Upper lobe of left lung (tissue), 6 donors: ENCODE measurements at regions not wholly inside any gene's neighbourhood (a gene's known extent, or its start where the extent isn't known, plus 50 kb on each side); places are given as distances from the start of the nearest gene placed in this dataset.

Experiments used
- ATAC-seq, 2 donors: fragments of 200-7000 bp; cut with Tn5 transposase; one replicate each; pipeline ENCODE4 v1.9.1; 2022; ENCODE audit warnings: mild to moderate bottlenecking in 2 of 2, moderate library complexity in 2 of 2; ENCODE audit not compliant: low FRiP score in 2 of 2
- DNase-seq, 2 donors: peaks; one replicate each; pipeline ENCODE4 v3.0.0-alpha.2; 2019 to 2020
- H3K27ac ChIP-seq, 4 donors: fragments of 200-600 bp; sonication (generic); one replicate each; pipeline ENCODE4 v1.5.1; 2016 to 2019
- H3K27me3 ChIP-seq, 4 donors: fragments of 200-600 bp; sonication (generic); one replicate each; pipeline ENCODE4 v1.5.1; 2017 to 2019
- H3K36me3 ChIP-seq, 4 donors: fragments of 200-600 bp; sonication (generic); one replicate each; pipeline ENCODE4 v1.5.1; 2016 to 2019
- H3K4me1 ChIP-seq, 4 donors: fragments of 200-600 bp; sonication (generic); one replicate each; pipeline ENCODE4 v1.5.1; 2018 to 2019
- H3K4me3 ChIP-seq, 4 donors: fragments of 200-600 bp; sonication (generic); one replicate each; pipeline ENCODE4 v1.5.1; 2017 to 2019; ENCODE audit warnings: mild to moderate bottlenecking in 2 of 4, moderate library complexity in 1 of 4
- H3K9me3 ChIP-seq, 4 donors: fragments of 200-600 bp; sonication (generic); one replicate each; pipeline ENCODE4 v1.5.1; 2018 to 2019
- CTCF ChIP-seq, 6 experiments: fragments of 450-650 bp in 4 of 6; fragments of 200-600 bp in 2 of 6; sonication (generic) in 2 of 6; IDR thresholded peaks; one replicate each; pipeline ENCODE4 v1.5.1; 2016 to 2019; ENCODE audit warnings: antibody characterized with exemption in 6 of 6
- EP300 ChIP-seq, 4 donors: sonication (generic); formaldehyde crosslinking; IDR thresholded peaks; one replicate each; pipeline ENCODE4 v1.5.1; 2017; ENCODE audit warnings: antibody characterized with exemption in 4 of 4, control low read depth in 2 of 4
- POLR2A ChIP-seq, 4 donors: fragments of 450-650 bp; IDR thresholded peaks; one replicate each; pipeline ENCODE4 v1.5.1; 2016 to 2017; ENCODE audit warnings: antibody characterized with exemption in 4 of 4, mild to moderate bottlenecking in 2 of 4
- POLR2AphosphoS5 ChIP-seq, 2 donors: sonication (generic); formaldehyde crosslinking; IDR thresholded peaks; one replicate each; pipeline ENCODE4 v1.5.1; 2017; ENCODE audit warnings: antibody characterized with exemption in 2 of 2
- WGBS, 2 donors: methylation state at CpG; one replicate each; pipeline ENCODE4 v1.1.5; 2017 to 2018; 5-methylcytosine and 5-hydroxymethylcytosine counted together
- donor health status: DM: no; HTN: no; CAD: no; lungs with moderate emphysema.
- donor health status: DM: no; HTN: yes; CAD: no; lungs with severe emphysema.

- WGBS, 2 donors = 79 to 82% methylated on average over 3 of the region's 3 CpGs
- no peaks in the 10 kb centered on the region for H3K9me3 ChIP-seq
- no peaks in the 10 kb centered on the region for H3K36me3 ChIP-seq
- H3K27ac ChIP-seq = no peak overlapping the region
- peak in 1 of 2 donors; percentile 36 for ATAC-seq
- H3K4me3 ChIP-seq = no peak overlapping the region
- TF ChIP-seq POLR2AphosphoS5 (IDR thresholded peaks at IDR 0.05) (no peak), CTCF (IDR thresholded peaks at IDR 0.05) (no peak), EP300 (IDR thresholded peaks at IDR 0.05) (no peak), POLR2A (IDR thresholded peaks at IDR 0.05) (no peak)
- no peaks in the 10 kb centered on the region for H3K27me3 ChIP-seq
- no peaks in the 10 kb centered on the region for H3K4me1 ChIP-seq
- no peak for DNase-seq
Observed at GRCh38 chr3:180180795-180181194, 144.1 kb upstream of the PEX5L start.

- Histone ChIP-seq H3K4me1 (no peaks in the 10 kb centered on the region), H3K27ac (no peak overlapping the region), H3K9me3 (no peaks in the 10 kb centered on the region), H3K27me3 (no peaks in the 10 kb centered on the region), H3K36me3 (no peaks in the 10 kb centered on the region), H3K4me3 (no peak overlapping the region)
- DNase-seq (no peak), ATAC-seq (no peak)
- no peak for TF ChIP-seq CTCF (IDR thresholded peaks at IDR 0.05)
- TF ChIP-seq POLR2A (IDR thresholded peaks at IDR 0.05) = no peak
- no peak for TF ChIP-seq EP300 (IDR thresholded peaks at IDR 0.05)
- no peak for TF ChIP-seq POLR2AphosphoS5 (IDR thresholded peaks at IDR 0.05)
Observed at GRCh38 chr3:180181387-180181786, 144.7 kb upstream of the PEX5L start.

GRCh38 chr3:180183346-180183745, 146.6 kb upstream of the PEX5L start:
- no peaks in the 10 kb centered on the region for H3K4me1 ChIP-seq
- no peak overlapping the region for H3K4me3 ChIP-seq
- TF ChIP-seq POLR2A (IDR thresholded peaks at IDR 0.05) (no peak), EP300 (IDR thresholded peaks at IDR 0.05) (no peak), CTCF (IDR thresholded peaks at IDR 0.05) (no peak), POLR2AphosphoS5 (IDR thresholded peaks at IDR 0.05) (no peak)
- no peaks in the 10 kb centered on the region for H3K9me3 ChIP-seq
- H3K27ac ChIP-seq = no peak overlapping the region
- ATAC-seq = no peak
- H3K36me3 ChIP-seq = no peaks in the 10 kb centered on the region
- 62 to 67% methylated on average over 3 of the region's 3 CpGs for WGBS, 2 donors
- DNase-seq = no peak
- no peaks in the 10 kb centered on the region for H3K27me3 ChIP-seq

GRCh38 chr3:180184816-180185215, 148.1 kb upstream of the PEX5L start:
- TF ChIP-seq EP300 (IDR thresholded peaks at IDR 0.05) (no peak), POLR2A (IDR thresholded peaks at IDR 0.05) (no peak), CTCF (IDR thresholded peaks at IDR 0.05) (no peak), POLR2AphosphoS5 (IDR thresholded peaks at IDR 0.05) (no peak)
- 52 to 55% methylated on average over 2 of the region's 2 CpGs for WGBS, 2 donors
- Histone ChIP-seq H3K4me1 (no peaks in the 10 kb centered on the region), H3K27ac (no peak overlapping the region), H3K27me3 (no peaks in the 10 kb centered on the region), H3K9me3 (no peaks in the 10 kb centered on the region), H3K36me3 (no peaks in the 10 kb centered on the region), H3K4me3 (no peak overlapping the region)
- DNase-seq (no peak), ATAC-seq (no peak)

- TF ChIP-seq EP300 (IDR thresholded peaks at IDR 0.05) = no peak
- no peak for TF ChIP-seq CTCF (IDR thresholded peaks at IDR 0.05)
- no peak for TF ChIP-seq POLR2A (IDR thresholded peaks at IDR 0.05)
- TF ChIP-seq POLR2AphosphoS5 (IDR thresholded peaks at IDR 0.05) = no peak
- no peak for ATAC-seq
- Histone ChIP-seq H3K4me1 (no peaks in the 10 kb centered on the region), H3K9me3 (no peaks in the 10 kb centered on the region), H3K27ac (no peak overlapping the region), H3K4me3 (no peak overlapping the region), H3K36me3 (no peaks in the 10 kb centered on the region), H3K27me3 (no peaks in the 10 kb centered on the region)
- DNase-seq = no peak
- 87 to 88% methylated on average over 2 of the region's 2 CpGs for WGBS, 2 donors
Observed at GRCh38 chr3:180185650-180186049, 148.9 kb upstream of the PEX5L start.
